ENCODE measurements at regions not wholly inside any gene's neighbourhood (a gene's known extent, or its start where the extent isn't known, plus 50 kb on each side); places are given as distances from the start of the nearest gene placed in this dataset.

- intact Hi-C loops (cut with DNase I), result no loop called here
- DNase-seq (ENCODE audit: extremely low spot score in 2 of 2), result no peak
- Histone ChIP-seq H3K36me3 (no peaks in the 10 kb centered on the region), H3K27me3 (no peaks in the 10 kb centered on the region), H3K4me1 (no peaks in the 10 kb centered on the region), H3K9me3 (no peaks in the 10 kb centered on the region), H3K4me3 (no peak overlapping the region), H3K27ac (no peak overlapping the region)
- TF ChIP-seq POLR2AphosphoS5 (IDR thresholded peaks at IDR 0.05; ENCODE audit: insufficient read depth in 1 of 2, low read depth in 1 of 2), result no peak
- no peak for TF ChIP-seq POLR2A (IDR thresholded peaks at IDR 0.05)
- no peak for TF ChIP-seq CTCF (IDR thresholded peaks at IDR 0.05)
These were observed 80.2 kb downstream of the TMEM114 start for GRCh38 chr16:8510160-8510559.

DNA sequence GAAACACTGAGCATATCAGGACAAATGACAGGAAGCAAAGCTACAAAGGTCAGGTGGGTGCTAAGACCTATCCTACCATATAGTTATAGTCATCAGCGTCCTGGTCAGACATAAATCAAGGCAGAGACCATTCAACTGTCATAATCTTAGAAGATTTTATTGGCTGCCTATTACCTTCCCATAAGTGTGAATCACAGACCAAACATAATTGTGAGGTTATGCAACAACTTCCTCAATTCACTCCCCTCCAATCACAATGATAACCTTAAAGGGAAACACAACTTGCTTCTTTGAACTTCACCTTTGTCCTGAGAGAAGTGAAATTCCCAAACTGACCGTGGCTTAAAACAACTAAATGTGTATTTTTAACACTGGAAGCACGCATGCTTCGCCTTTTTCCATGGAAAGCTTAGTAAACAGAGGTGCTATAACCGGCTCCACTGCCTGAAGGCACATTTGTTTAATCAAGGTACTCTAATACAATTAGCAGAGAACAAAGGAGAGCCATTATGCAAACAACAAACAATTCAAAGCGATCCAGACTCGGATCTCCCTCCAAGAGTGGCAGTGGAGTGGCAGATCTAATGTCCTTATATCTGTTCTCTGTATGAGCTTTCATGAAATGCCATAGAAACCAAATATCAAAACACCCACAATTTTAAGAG is 84.9 kb downstream of the TMEM114 start:
- Histone ChIP-seq H3K27ac (no peak overlapping the region), H3K4me1 (no peaks in the 10 kb centered on the region), H3K4me3 (no peak overlapping the region), H3K27me3 (no peaks in the 10 kb centered on the region), H3K36me3 (no peaks in the 10 kb centered on the region), H3K9me3 (no peaks in the 10 kb centered on the region)
- no peak for DNase-seq (ENCODE audit: extremely low spot score in 2 of 2)
- no peak for TF ChIP-seq CTCF (IDR thresholded peaks at IDR 0.05)
- TF ChIP-seq POLR2AphosphoS5 (IDR thresholded peaks at IDR 0.05; ENCODE audit: insufficient read depth in 1 of 2, low read depth in 1 of 2), result no peak
- intact Hi-C loops (cut with DNase I), result no loop called here

GRCh38 chr16:8502446-8502845 is 87.9 kb downstream of the TMEM114 start:
- Histone ChIP-seq H3K9me3 (no peaks in the 10 kb centered on the region), H3K27me3 (no peaks in the 10 kb centered on the region), H3K27ac (no peak overlapping the region), H3K4me3 (no peak overlapping the region), H3K36me3 (no peaks in the 10 kb centered on the region), H3K4me1 (no peaks in the 10 kb centered on the region)
- DNase-seq (ENCODE audit: extremely low spot score in 2 of 2), result no peak
- TF ChIP-seq CTCF (IDR thresholded peaks at IDR 0.05) (no peak), POLR2A (IDR thresholded peaks at IDR 0.05) (no peak), POLR2AphosphoS5 (IDR thresholded peaks at IDR 0.05; ENCODE audit: insufficient read depth in 1 of 2, low read depth in 1 of 2) (no peak)
- intact Hi-C loops (cut with DNase I), result no loop called here

DNA sequence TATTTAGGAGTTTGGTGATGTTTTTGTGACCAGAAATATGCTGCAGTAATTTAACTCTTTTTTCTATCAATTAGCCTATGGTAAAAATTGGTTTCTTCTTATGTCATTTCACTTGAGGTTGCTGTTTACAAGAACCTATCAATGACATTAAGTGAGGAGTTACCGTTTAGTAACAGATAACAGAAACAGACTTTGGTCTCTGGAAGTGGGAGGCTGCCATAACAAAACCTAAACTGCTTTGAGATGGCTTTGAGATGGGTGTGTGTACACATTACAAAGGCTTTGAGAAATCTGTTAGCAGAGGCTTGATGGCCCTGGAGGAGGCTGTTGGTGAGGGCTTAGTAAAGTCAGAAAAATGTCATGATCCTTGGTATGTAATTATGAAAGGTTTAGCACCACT is 90.0 kb downstream of the TMEM114 start:
- intact Hi-C loops (cut with DNase I), result no loop called here
- H3K9me3 ChIP-seq, result no peaks in the 10 kb centered on the region

More for the DNA sequence above, 90.0 kb downstream of the TMEM114 start:
- TF ChIP-seq POLR2A (IDR thresholded peaks at IDR 0.05) (no peak), POLR2AphosphoS5 (IDR thresholded peaks at IDR 0.05; ENCODE audit: insufficient read depth in 1 of 2, low read depth in 1 of 2) (no peak), CTCF (IDR thresholded peaks at IDR 0.05) (no peak)
- Histone ChIP-seq H3K4me3 (no peak overlapping the region), H3K27me3 (no peaks in the 10 kb centered on the region), H3K4me1 (no peaks in the 10 kb centered on the region), H3K27ac (no peak overlapping the region), H3K36me3 (no peaks in the 10 kb centered on the region)
- DNase-seq (ENCODE audit: extremely low spot score in 2 of 2), result no peak

Data from vagina (tissue), 2 donors.